HepG2 (cell line): ENCODE measurements at regions not wholly inside any gene's neighbourhood (a gene's known extent, or its start where the extent isn't known, plus 50 kb on each side); places are given as distances from the start of the nearest gene placed in this dataset.

Experiments
- ATAC-seq: fragments of 200-7000 bp; cut with Tn5 transposase; 3 replicates; pipeline ENCODE4 v1.9.1; 2020; ENCODE audit warnings: mild to moderate bottlenecking, moderate library complexity
- BruUV-seq: library from RNA; stranded (reverse); fragments of 400-500 nt; replicated peaks from 2 replicates; lab custom pipeline; 2021; lab: Mats Ljungman, UMichigan
- CTCF ChIA-PET: fragments of 300-600 bp; formaldehyde crosslinking; extraction: SDS; loops from one replicate; lab custom pipeline; 2021; ENCODE audit warnings: low total read pairs, inconsistent platforms, low intra/inter-chr PET ratio; lab: Yijun Ruan, JAX
- POLR2A ChIA-PET: fragments of 350-600 bp; sonication (Branson Sonifier 250); formaldehyde crosslinking; loops from one replicate; lab custom pipeline; 2020; ENCODE audit warnings: antibody characterized with exemption, inconsistent platforms; lab: Yijun Ruan, JAX
- DNase-seq: peaks from one replicate; pipeline ENCODE4 v3.0.0-alpha.2; 2015; ENCODE audit warnings: low spot score
- FAIRE-seq: peaks from 3 replicates; lab custom pipeline; 2011; peaks lifted over from hg19 to GRCh38; lab: Jason Lieb, UNC
- H2AFZ ChIP-seq: one replicate; pipeline ENCODE4 v1.6.1; 2011; ENCODE audit warnings: low read length, inconsistent platforms
- H3K27ac ChIP-seq: fragments of 300-600 bp; 3 replicates; pipeline ENCODE4 v1.8.0; 2011; ENCODE audit warnings: mixed run types, mild to moderate bottlenecking, mixed read lengths, low read length, inconsistent platforms; ENCODE audit not compliant: insufficient read depth; ENCODE audit errors: extremely low read length
- H3K27me3 ChIP-seq, 2 experiments: fragments of 200-600 bp in 1 of 2; 2 replicates in 1 of 2; 3 replicates in 1 of 2; pipeline versions ENCODE4 v1.6.0 to v1.8.0; 2011; ENCODE audit warnings: low read length in 2 of 2, mild to moderate bottlenecking in 2 of 2, moderate library complexity in 2 of 2, inconsistent platforms in 1 of 2; ENCODE audit not compliant: insufficient read depth in 2 of 2, control insufficient read depth in 1 of 2
- H3K36me3 ChIP-seq, 2 experiments: fragments of 200-600 bp in 1 of 2; replicated peaks in 1 of 2; 2 replicates in 1 of 2; 3 replicates in 1 of 2; pipeline versions ENCODE4 v1.5.1 to v1.8.0; 2011; ENCODE audit warnings: low read length in 2 of 2, inconsistent platforms in 1 of 2; ENCODE audit not compliant: insufficient read depth in 2 of 2, control insufficient read depth in 1 of 2
- H3K4me1 ChIP-seq: 2 replicates; pipeline ENCODE4 v1.5.1; 2012; ENCODE audit warnings: low read length, inconsistent platforms; ENCODE audit not compliant: insufficient read depth
- H3K4me2 ChIP-seq: 2 replicates; pipeline ENCODE4 v1.6.0; 2011; ENCODE audit warnings: low read depth, low read length, inconsistent platforms
- H3K4me3 ChIP-seq, 3 experiments: fragments of 200-600 bp in 1 of 3; sonication (generic), shearing (Covaris generic) in 1 of 3; replicated peaks in 1 of 3; 2 replicates each; pipeline ENCODE4 v1.5.1; 2011 to 2016; ENCODE audit warnings: low read length in 3 of 3, inconsistent platforms in 2 of 3, low read depth in 2 of 3, mild to moderate bottlenecking in 2 of 3, control low read depth in 1 of 3, mixed read lengths in 1 of 3; ENCODE audit not compliant: insufficient read depth in 1 of 3
- H3K79me2 ChIP-seq: one replicate; pipeline ENCODE4 v1.6.1; 2011; ENCODE audit warnings: low read length, inconsistent platforms; ENCODE audit not compliant: insufficient read depth
- H3K9ac ChIP-seq: 2 replicates; pipeline ENCODE4 v1.6.0; 2011; ENCODE audit warnings: mild to moderate bottlenecking, low read depth, low read length, inconsistent platforms; ENCODE audit not compliant: insufficient read depth
- H3K9me3 ChIP-seq: 2 replicates; pipeline ENCODE4 v1.5.1; 2012; ENCODE audit warnings: mild to moderate bottlenecking, low read length
- H4K20me1 ChIP-seq: 2 replicates; pipeline ENCODE4 v1.6.0; 2011; ENCODE audit warnings: inconsistent platforms, mild to moderate bottlenecking, low read length, moderate library complexity; ENCODE audit not compliant: insufficient read depth
- EZH2 ChIP-seq: conservative IDR thresholded peaks from 2 replicates; pipeline ENCODE4 v1.6.1; 2012; ENCODE audit warnings: mild to moderate bottlenecking, low read depth, low read length, moderate library complexity
- NKX3-1 ChIP-seq: sonication (generic); formaldehyde crosslinking; IDR thresholded peaks from 2 replicates; pipeline ENCODE4 v1.5.0; 2020; ENCODE audit warnings: missing genetic modification reagents
- POLR2A ChIP-seq, 2 experiments: IDR thresholded peaks; 2 replicates each; pipeline ENCODE4 v1.6.1; 2011; ENCODE audit warnings: low read depth in 2 of 2, low read length in 2 of 2, mild to moderate bottlenecking in 1 of 2, moderate library complexity in 1 of 2; ENCODE audit not compliant: insufficient read depth in 1 of 2
- ZBTB37 ChIP-seq: sonication (generic); formaldehyde crosslinking; IDR thresholded peaks from 2 replicates; pipeline ENCODE4 v1.4.0; 2020; ENCODE audit warnings: mild to moderate bottlenecking, missing genetic modification reagents
- ZNF207 ChIP-seq: fragments of 450-650 bp; IDR thresholded peaks from 2 replicates; pipeline ENCODE4 v1.6.1; 2016; ENCODE audit warnings: antibody characterized with exemption, borderline replicate concordance
- ZNF331 ChIP-seq: sonication (generic); formaldehyde crosslinking; IDR thresholded peaks from 2 replicates; pipeline ENCODE4 v1.4.0; 2020; ENCODE audit warnings: missing genetic modification reagents
- WGBS: methylation state at CpG from one replicate; pipeline ENCODE4 v1.1.6; 2017; ENCODE audit warnings: low lambda C conversion rate; 5-methylcytosine and 5-hydroxymethylcytosine counted together
- in situ Hi-C: cut with HindIII; loops from 2 replicates; pipeline ENCODE4 v1.10.0; 2017; ENCODE audit warnings: low pct_unique_long_range_greater_than_20kb; ENCODE audit not compliant: extremely low pct_ligation_motif_present
- intact Hi-C: fragments of 100-400 bp; cut with micrococcal nuclease; formaldehyde crosslinking; loops from one replicate; pipeline ENCODE4 v1.10.0; 2022; ENCODE audit not compliant: unreplicated experiment

GRCh38 chr9:11312966-11313365 is 700.2 kb upstream of the PTPRD start:
- ChIA-PET POLR2A (no interaction called here), CTCF (no interaction called here)
- Histone ChIP-seq H2AFZ (no peak overlapping the region), H3K27me3 (no peaks in the 10 kb centered on the region), H3K9ac (no peak overlapping the region), H4K20me1 (no peaks in the 10 kb centered on the region), H3K4me1 (no peaks in the 10 kb centered on the region), H3K4me2 (no peak overlapping the region), H3K4me3 (no peak overlapping the region), H3K9me3 (peaks cover 69% of the 10 kb centered on the region), H3K36me3 (no peaks in the 10 kb centered on the region), H3K79me2 (no peaks in the 10 kb centered on the region), H3K27ac (no peak overlapping the region)
- 10% methylated on average over 2 of the region's 2 CpGs for WGBS
- no TSS peak for BruUV-seq
- in situ Hi-C loops: no loop called here
- FAIRE-seq: no peak
- no peak for ATAC-seq
- intact Hi-C loops: no loop called here
- TF ChIP-seq ZNF207: no peak
- no peak for DNase-seq

- Histone ChIP-seq H3K9me3 (peaks cover 65% of the 10 kb centered on the region), H4K20me1 (no peaks in the 10 kb centered on the region), H3K4me2 (no peak overlapping the region), H3K27ac (no peak overlapping the region), H3K4me3 (no peak overlapping the region), H2AFZ (no peak overlapping the region), H3K9ac (no peak overlapping the region), H3K4me1 (no peaks in the 10 kb centered on the region), H3K79me2 (no peaks in the 10 kb centered on the region), H3K27me3 (no peaks in the 10 kb centered on the region), H3K36me3 (no peaks in the 10 kb centered on the region)
- no peak for FAIRE-seq
- no peak for ATAC-seq
- 0% methylated on average over 1 of the region's 1 CpG for WGBS
- TF ChIP-seq ZBTB37 (CRISPR knock-in tag): no peak
- TF ChIP-seq NKX3-1 (CRISPR knock-in tag): no peak
- TF ChIP-seq EZH2: no peak
- TF ChIP-seq ZNF331 (CRISPR knock-in tag): no peak
- TF ChIP-seq POLR2A (IDR thresholded peaks at IDR 0.05; ENCODE audit: insufficient read depth in 1 of 2, low read depth in 2 of 2, low read length in 2 of 2): no peak
- no peak for DNase-seq
- no TSS peak for BruUV-seq
- POLR2A ChIA-PET: no interaction called here
- intact Hi-C loops (loop anchor here (1.0 kb wide), 1 partner anchor 953 kb away; no protein-coding TSS in a partner anchor), in situ Hi-C loops (no loop called here)
- CTCF ChIA-PET: no interaction called here
Observed at GRCh38 chr9:11318946-11319345, 706.1 kb upstream of the PTPRD start.
